ENCODE measurements at regions not wholly inside any gene's neighbourhood (a gene's known extent, or its start where the extent isn't known, plus 50 kb on each side); places are given as distances from the start of the nearest gene placed in this dataset.

- Histone ChIP-seq H3K79me2 (ENCODE audit: control insufficient read depth, insufficient read depth, low read length) (no peaks in the 10 kb centered on the region), H3K4me1 (ENCODE audit: control insufficient read depth, extremely low read depth, insufficient read depth, low read length) (no peaks in the 10 kb centered on the region), H3K4me2 (ENCODE audit: insufficient read depth, low read length) (no peak overlapping the region), H3K4me3 (replicated peaks in 1 of 3; ENCODE audit: insufficient read depth in 1 of 3, low read depth in 1 of 3, low read length in 3 of 3) (no peak overlapping the region), H3K27ac (ENCODE audit: insufficient read depth, low read depth, low read length) (no peak overlapping the region), H3K36me3 (ENCODE audit: control insufficient read depth in 2 of 2, extremely low read depth in 1 of 2, insufficient read depth in 2 of 2, low read length in 2 of 2) (no peaks in the 10 kb centered on the region), H2AFZ (ENCODE audit: low read depth, low read length) (no peak overlapping the region), H4K20me1 (replicated peaks; ENCODE audit: control insufficient read depth, extremely low read depth, insufficient read depth, low read length) (no peaks in the 10 kb centered on the region), H3K9me3 (replicated peaks; ENCODE audit: control insufficient read depth, insufficient read depth, low read length) (no peaks in the 10 kb centered on the region), H3K27me3 (ENCODE audit: control insufficient read depth in 2 of 2, insufficient read depth in 2 of 2, low read length in 2 of 2) (no peaks in the 10 kb centered on the region), H3K9me1 (replicated peaks; ENCODE audit: control insufficient read depth, extremely low read depth, insufficient read depth, low read length) (no peaks in the 10 kb centered on the region), H3K9ac (replicated peaks; ENCODE audit: extremely low read depth, insufficient read depth, low read length) (no peak overlapping the region)
- DNase-seq (ENCODE audit: low read depth, low spot score) (no peak), FAIRE-seq (no peak)
- intact Hi-C loops (cut with micrococcal nuclease) = no loop called here
- BruUV-seq (replicated peaks) = no TSS peak
- CTCF ChIA-PET = no interaction called here
- dilution Hi-C loops (cut with MboI; ENCODE audit: extremely low pct_ligation_motif_present, low sequenced_read_pairs) = no loop called here
- no peak for TF ChIP-seq FOS (IDR thresholded peaks at IDR 0.05; ENCODE audit: borderline replicate concordance, insufficient read depth, low read length)
- no peak for TF ChIP-seq POLR2A (IDR thresholded peaks at IDR 0.05; ENCODE audit: low read depth, low read length)
- TF ChIP-seq MAX (IDR thresholded peaks at IDR 0.05; ENCODE audit: insufficient read depth, insufficient read length) = no peak
- TF ChIP-seq EZH2 (IDR thresholded peaks at IDR 0.05; ENCODE audit: borderline replicate concordance, low read depth, low read length, severe bottlenecking) = no peak
- TF ChIP-seq CTCF (IDR thresholded peaks at IDR 0.05; ENCODE audit: extremely low read depth in 1 of 2, insufficient read depth in 1 of 2, low read depth in 1 of 2, low read length in 2 of 2) = no peak
- no peak for TF ChIP-seq JUN (IDR thresholded peaks at IDR 0.05; ENCODE audit: borderline replicate concordance, insufficient read depth, insufficient read length, low read depth)
- no peak for TF ChIP-seq POLR2AphosphoS5 (IDR thresholded peaks at IDR 0.05; ENCODE audit: insufficient read depth, low read depth, low read length)
- TF ChIP-seq GATA2 (IDR thresholded peaks at IDR 0.05; ENCODE audit: insufficient read depth, insufficient read length, low read depth, low read length) = no peak
- TF ChIP-seq MYC (IDR thresholded peaks at IDR 0.05; ENCODE audit: low read depth, low read length) = no peak
- POLR2A ChIA-PET = no interaction called here
Observed at GRCh38 chr5:104023739-104024138, 461.1 kb upstream of the NUDT12 start.

All from endothelial cell of umbilical vein (primary cell).